DMS79 treated with DMSO at 0.1 percent for 48 hours (cell line): ENCODE measurements at regions not wholly inside any gene's neighbourhood (a gene's known extent, or its start where the extent isn't known, plus 50 kb on each side); places are given as distances from the start of the nearest gene placed in this dataset.
"Not testable (repeated sequence)": the region's sequence is repeated elsewhere in the genome, so short reads cannot be mapped to it uniquely, and the experiment has no call there.

Experiments used
- DNase-seq: peaks from one replicate; lab custom pipeline; 2025; lab: John Stamatoyannopoulos, UW

GRCh38 chr6:85079761-85080160 is 315.4 kb upstream of the TBX18 start:
- DNase-seq, result no peak

- DNase-seq, result no peak
Observed at GRCh38 chr6:85078058-85078457, 313.7 kb upstream of the TBX18 start.

GRCh38 chr6:85077098-85077497 is 312.7 kb upstream of the TBX18 start:
- no peak for DNase-seq

- DNase-seq, result not testable (repeated sequence)
Observed at GRCh38 chr6:85071845-85072244, 307.4 kb upstream of the TBX18 start.

- no peak for DNase-seq
Observed at GRCh38 chr6:85069577-85069976, 305.2 kb upstream of the TBX18 start.

GRCh38 chr6:85068221-85068620 is 303.8 kb upstream of the TBX18 start:
- no peak for DNase-seq

GRCh38 chr6:85066266-85066665 is 301.9 kb upstream of the TBX18 start:
- no peak for DNase-seq

GRCh38 chr6:85065831-85066230 is 301.4 kb upstream of the TBX18 start:
- DNase-seq, result no peak

GRCh38 chr6:85063611-85064010 is 299.2 kb upstream of the TBX18 start:
- DNase-seq, result no peak

- DNase-seq, result no peak
Observed at GRCh38 chr6:85062884-85063283, 298.5 kb upstream of the TBX18 start.

GRCh38 chr6:85058806-85059205 is 294.4 kb upstream of the TBX18 start:
- DNase-seq, result no peak

- DNase-seq, result no peak
Observed at GRCh38 chr6:85050149-85050548, 285.8 kb upstream of the TBX18 start.

- no peak for DNase-seq
Observed at GRCh38 chr6:85049282-85049681, 284.9 kb upstream of the TBX18 start.

- DNase-seq, result no peak
Observed at GRCh38 chr6:85047818-85048217, 283.4 kb upstream of the TBX18 start.

- not testable (repeated sequence) for DNase-seq
Observed at GRCh38 chr6:85045767-85046166, 281.4 kb upstream of the TBX18 start.

- no peak for DNase-seq
Observed at GRCh38 chr6:85044361-85044760, 280.0 kb upstream of the TBX18 start.

- no peak for DNase-seq
Observed at GRCh38 chr6:85041376-85041775, 277.0 kb upstream of the TBX18 start.

GRCh38 chr6:85037221-85037620 is 272.8 kb upstream of the TBX18 start:
- no peak for DNase-seq

- no peak for DNase-seq
Observed at GRCh38 chr6:85035766-85036165, 271.4 kb upstream of the TBX18 start.

- DNase-seq, result no peak
Observed at GRCh38 chr6:85033547-85033946, 269.1 kb upstream of the TBX18 start.

- no peak for DNase-seq
Observed at GRCh38 chr6:85026021-85026420, 261.6 kb upstream of the TBX18 start.

- no peak for DNase-seq
Observed at GRCh38 chr6:85023721-85024120, 259.3 kb upstream of the TBX18 start.

GRCh38 chr6:85017352-85017751 is 253.0 kb upstream of the TBX18 start:
- DNase-seq, result no peak

- DNase-seq, result no peak
Observed at GRCh38 chr6:85016726-85017125, 252.3 kb upstream of the TBX18 start.

GRCh38 chr6:85015396-85015990 is 251.1 kb upstream of the TBX18 start:
- no peak for DNase-seq
